ENCODE measurements at regions not wholly inside any gene's neighbourhood (a gene's known extent, or its start where the extent isn't known, plus 50 kb on each side); places are given as distances from the start of the nearest gene placed in this dataset.

DNA sequence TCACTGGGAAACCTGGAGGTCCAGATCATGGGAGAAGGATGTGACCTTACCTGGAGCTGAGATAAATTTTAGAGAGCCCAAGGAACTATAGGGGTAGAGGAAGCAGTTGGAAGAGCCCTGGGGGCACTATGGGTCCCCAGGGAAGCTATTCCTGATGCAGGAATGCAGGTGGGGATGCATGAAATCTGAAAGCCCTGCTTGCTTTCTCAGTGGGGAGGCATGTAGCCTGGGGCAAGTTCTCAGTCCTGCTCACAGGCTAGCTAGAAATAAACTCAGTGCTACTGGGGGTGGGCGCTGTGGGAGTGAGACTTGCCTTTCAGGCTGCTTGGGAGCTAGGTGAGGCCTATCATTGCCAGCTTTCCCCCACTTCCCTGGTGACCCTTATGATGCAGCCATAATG is 499.7 kb downstream of the PTH2R start:
- Histone ChIP-seq H3K9me2 (ENCODE audit: insufficient read depth, low read length) (no peaks in the 10 kb centered on the region), H3K27ac (ENCODE audit: low read length) (no peak overlapping the region), H4K20me1 (ENCODE audit: insufficient read depth) (no peaks in the 10 kb centered on the region), H3K4me3 (ENCODE audit: low read length) (no peak overlapping the region), H3K27me3 (ENCODE audit: insufficient read depth, low read depth, low read length) (no peaks in the 10 kb centered on the region), H3K79me2 (replicated peaks; ENCODE audit: insufficient read depth, low read length) (no peaks in the 10 kb centered on the region), H3K4me2 (ENCODE audit: low read length) (no peak overlapping the region), H3F3A (ENCODE audit: insufficient read depth, low read length, poor library complexity, severe bottlenecking) (no peaks in the 10 kb centered on the region), H3K9ac (ENCODE audit: low read length) (no peak overlapping the region), H3K9me3 (ENCODE audit: low read length) (no peaks in the 10 kb centered on the region), H2AFZ (ENCODE audit: low read depth, low read length) (no peak overlapping the region), H3K36me3 (ENCODE audit: insufficient read depth, low read length) (no peaks in the 10 kb centered on the region)
- TF ChIP-seq RAD21 (conservative IDR thresholded peaks at IDR 0.05): no peak
- no peak for TF ChIP-seq EP300 (conservative IDR thresholded peaks at IDR 0.05; ENCODE audit: poor library complexity, severe bottlenecking)
- TF ChIP-seq POLR2AphosphoS5 (IDR thresholded peaks at IDR 0.05): no peak
- no peak for TF ChIP-seq SMC3 (conservative IDR thresholded peaks at IDR 0.05; ENCODE audit: poor library complexity)
- TF ChIP-seq, protein P1, sequence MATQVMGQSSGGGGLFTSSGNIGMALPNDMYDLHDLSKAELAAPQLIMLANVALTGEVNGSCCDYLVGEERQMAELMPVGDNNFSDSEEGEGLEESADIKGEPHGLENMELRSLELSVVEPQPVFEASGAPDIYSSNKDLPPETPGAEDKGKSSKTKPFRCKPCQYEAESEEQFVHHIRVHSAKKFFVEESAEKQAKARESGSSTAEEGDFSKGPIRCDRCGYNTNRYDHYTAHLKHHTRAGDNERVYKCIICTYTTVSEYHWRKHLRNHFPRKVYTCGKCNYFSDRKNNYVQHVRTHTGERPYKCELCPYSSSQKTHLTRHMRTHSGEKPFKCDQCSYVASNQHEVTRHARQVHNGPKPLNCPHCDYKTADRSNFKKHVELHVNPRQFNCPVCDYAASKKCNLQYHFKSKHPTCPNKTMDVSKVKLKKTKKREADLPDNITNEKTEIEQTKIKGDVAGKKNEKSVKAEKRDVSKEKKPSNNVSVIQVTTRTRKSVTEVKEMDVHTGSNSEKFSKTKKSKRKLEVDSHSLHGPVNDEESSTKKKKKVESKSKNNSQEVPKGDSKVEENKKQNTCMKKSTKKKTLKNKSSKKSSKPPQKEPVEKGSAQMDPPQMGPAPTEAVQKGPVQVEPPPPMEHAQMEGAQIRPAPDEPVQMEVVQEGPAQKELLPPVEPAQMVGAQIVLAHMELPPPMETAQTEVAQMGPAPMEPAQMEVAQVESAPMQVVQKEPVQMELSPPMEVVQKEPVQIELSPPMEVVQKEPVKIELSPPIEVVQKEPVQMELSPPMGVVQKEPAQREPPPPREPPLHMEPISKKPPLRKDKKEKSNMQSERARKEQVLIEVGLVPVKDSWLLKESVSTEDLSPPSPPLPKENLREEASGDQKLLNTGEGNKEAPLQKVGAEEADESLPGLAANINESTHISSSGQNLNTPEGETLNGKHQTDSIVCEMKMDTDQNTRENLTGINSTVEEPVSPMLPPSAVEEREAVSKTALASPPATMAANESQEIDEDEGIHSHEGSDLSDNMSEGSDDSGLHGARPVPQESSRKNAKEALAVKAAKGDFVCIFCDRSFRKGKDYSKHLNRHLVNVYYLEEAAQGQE (IDR thresholded peaks at IDR 0.05; ENCODE audit: borderline replicate concordance): no peak
- no peak for TF ChIP-seq TAF1 (IDR thresholded peaks at IDR 0.05; ENCODE audit: low read depth)
- TF ChIP-seq, protein P2, sequence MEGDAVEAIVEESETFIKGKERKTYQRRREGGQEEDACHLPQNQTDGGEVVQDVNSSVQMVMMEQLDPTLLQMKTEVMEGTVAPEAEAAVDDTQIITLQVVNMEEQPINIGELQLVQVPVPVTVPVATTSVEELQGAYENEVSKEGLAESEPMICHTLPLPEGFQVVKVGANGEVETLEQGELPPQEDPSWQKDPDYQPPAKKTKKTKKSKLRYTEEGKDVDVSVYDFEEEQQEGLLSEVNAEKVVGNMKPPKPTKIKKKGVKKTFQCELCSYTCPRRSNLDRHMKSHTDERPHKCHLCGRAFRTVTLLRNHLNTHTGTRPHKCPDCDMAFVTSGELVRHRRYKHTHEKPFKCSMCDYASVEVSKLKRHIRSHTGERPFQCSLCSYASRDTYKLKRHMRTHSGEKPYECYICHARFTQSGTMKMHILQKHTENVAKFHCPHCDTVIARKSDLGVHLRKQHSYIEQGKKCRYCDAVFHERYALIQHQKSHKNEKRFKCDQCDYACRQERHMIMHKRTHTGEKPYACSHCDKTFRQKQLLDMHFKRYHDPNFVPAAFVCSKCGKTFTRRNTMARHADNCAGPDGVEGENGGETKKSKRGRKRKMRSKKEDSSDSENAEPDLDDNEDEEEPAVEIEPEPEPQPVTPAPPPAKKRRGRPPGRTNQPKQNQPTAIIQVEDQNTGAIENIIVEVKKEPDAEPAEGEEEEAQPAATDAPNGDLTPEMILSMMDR (IDR thresholded peaks at IDR 0.05; ENCODE audit: poor library complexity, severe bottlenecking): no peak
- no peak for TF ChIP-seq MXI1 (conservative IDR thresholded peaks at IDR 0.05; ENCODE audit: poor library complexity, severe bottlenecking)
- no peak for TF ChIP-seq EZH2 (IDR thresholded peaks at IDR 0.05; ENCODE audit: borderline replicate concordance, insufficient read depth, low read length, poor library complexity, severe bottlenecking)

DNA sequence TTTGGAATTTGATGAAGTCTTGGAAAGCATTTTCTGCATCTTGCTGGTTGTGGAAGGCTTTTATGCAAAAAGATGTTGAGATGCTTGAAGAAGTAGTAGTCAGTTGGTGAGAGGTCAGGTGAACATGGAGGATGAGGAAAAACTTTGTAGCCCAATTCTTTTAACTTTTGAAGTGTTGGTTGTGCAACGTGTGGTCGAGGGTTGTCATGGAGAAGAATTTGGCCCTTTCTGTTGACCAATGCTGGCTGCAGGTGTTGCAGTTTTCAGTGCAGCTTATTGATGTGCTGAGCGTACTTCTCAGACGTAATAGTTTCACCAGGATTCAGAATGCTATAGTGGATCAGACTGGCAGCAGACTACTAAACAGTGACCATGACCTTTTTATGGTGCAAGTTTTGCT is 508.4 kb upstream of the MAP2 start:
- H3K27me3 ChIP-seq (ENCODE audit: insufficient read depth, low read depth, low read length): no peaks in the 10 kb centered on the region
- no peak overlapping the region for H3K27ac ChIP-seq (ENCODE audit: low read length)
- no peaks in the 10 kb centered on the region for H3K9me3 ChIP-seq (ENCODE audit: low read length)
- no peaks in the 10 kb centered on the region for H3K36me3 ChIP-seq (ENCODE audit: insufficient read depth, low read length)
- H3F3A ChIP-seq (ENCODE audit: insufficient read depth, low read length, poor library complexity, severe bottlenecking): no peaks in the 10 kb centered on the region
- H4K20me1 ChIP-seq (ENCODE audit: insufficient read depth): no peaks in the 10 kb centered on the region
- H3K9ac ChIP-seq (ENCODE audit: low read length): no peak overlapping the region
- H3K9me2 ChIP-seq (ENCODE audit: insufficient read depth, low read length): no peaks in the 10 kb centered on the region
- TF ChIP-seq RAD21 (conservative IDR thresholded peaks at IDR 0.05) (no peak), TAF1 (IDR thresholded peaks at IDR 0.05; ENCODE audit: low read depth) (no peak), EP300 (conservative IDR thresholded peaks at IDR 0.05; ENCODE audit: poor library complexity, severe bottlenecking) (no peak), POLR2AphosphoS5 (IDR thresholded peaks at IDR 0.05) (no peak), SMC3 (conservative IDR thresholded peaks at IDR 0.05; ENCODE audit: poor library complexity) (no peak), MXI1 (conservative IDR thresholded peaks at IDR 0.05; ENCODE audit: poor library complexity, severe bottlenecking) (no peak), EZH2 (IDR thresholded peaks at IDR 0.05; ENCODE audit: borderline replicate concordance, insufficient read depth, low read length, poor library complexity, severe bottlenecking) (no peak)
- TF ChIP-seq, protein P2 (IDR thresholded peaks at IDR 0.05; ENCODE audit: poor library complexity, severe bottlenecking): no peak
- TF ChIP-seq, protein P1 (IDR thresholded peaks at IDR 0.05; ENCODE audit: borderline replicate concordance): no peak
- H3K4me2 ChIP-seq (ENCODE audit: low read length): no peak overlapping the region
- no peaks in the 10 kb centered on the region for H3K79me2 ChIP-seq (replicated peaks; ENCODE audit: insufficient read depth, low read length)
- H2AFZ ChIP-seq (ENCODE audit: low read depth, low read length): no peak overlapping the region
- no peak overlapping the region for H3K4me3 ChIP-seq (ENCODE audit: low read length)
